GM20000 (cell line): ENCODE measurements at regions not wholly inside any gene's neighbourhood (a gene's known extent, or its start where the extent isn't known, plus 50 kb on each side); places are given as distances from the start of the nearest gene placed in this dataset.

Experiments
- DNase-seq: peaks from one replicate; pipeline ENCODE4 v3.0.0; 2012; ENCODE audit warnings: low spot score
- TF ChIP-seq, protein P1 (sequence below): IDR thresholded peaks from 2 replicates; pipeline ENCODE4 v1.5.1; 2012; ENCODE audit warnings: mild to moderate bottlenecking, control low read depth; ENCODE audit errors: extremely low read depth, missing control alignments

DNA sequence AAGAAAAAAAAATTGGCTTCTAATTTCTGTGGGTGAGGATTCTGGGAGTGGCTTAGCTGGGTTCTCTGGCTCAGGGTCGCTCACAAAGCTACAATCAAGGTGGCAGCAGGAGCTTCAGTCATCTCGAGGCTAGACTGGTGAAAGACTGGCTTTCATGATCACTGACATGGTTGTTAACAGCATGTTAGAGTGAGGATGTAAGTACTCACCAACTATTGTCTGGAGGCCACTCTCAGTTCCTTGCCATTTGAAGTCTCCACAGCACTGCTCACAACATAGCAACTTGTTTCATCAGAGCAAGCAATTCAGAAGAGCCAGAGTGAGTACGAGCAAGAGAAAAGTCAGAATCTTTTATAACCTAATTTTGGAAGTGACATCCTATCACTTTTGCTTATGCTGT, 145.7 kb upstream of the PRSS16 start:
- TF ChIP-seq, protein P1, sequence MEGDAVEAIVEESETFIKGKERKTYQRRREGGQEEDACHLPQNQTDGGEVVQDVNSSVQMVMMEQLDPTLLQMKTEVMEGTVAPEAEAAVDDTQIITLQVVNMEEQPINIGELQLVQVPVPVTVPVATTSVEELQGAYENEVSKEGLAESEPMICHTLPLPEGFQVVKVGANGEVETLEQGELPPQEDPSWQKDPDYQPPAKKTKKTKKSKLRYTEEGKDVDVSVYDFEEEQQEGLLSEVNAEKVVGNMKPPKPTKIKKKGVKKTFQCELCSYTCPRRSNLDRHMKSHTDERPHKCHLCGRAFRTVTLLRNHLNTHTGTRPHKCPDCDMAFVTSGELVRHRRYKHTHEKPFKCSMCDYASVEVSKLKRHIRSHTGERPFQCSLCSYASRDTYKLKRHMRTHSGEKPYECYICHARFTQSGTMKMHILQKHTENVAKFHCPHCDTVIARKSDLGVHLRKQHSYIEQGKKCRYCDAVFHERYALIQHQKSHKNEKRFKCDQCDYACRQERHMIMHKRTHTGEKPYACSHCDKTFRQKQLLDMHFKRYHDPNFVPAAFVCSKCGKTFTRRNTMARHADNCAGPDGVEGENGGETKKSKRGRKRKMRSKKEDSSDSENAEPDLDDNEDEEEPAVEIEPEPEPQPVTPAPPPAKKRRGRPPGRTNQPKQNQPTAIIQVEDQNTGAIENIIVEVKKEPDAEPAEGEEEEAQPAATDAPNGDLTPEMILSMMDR, result no peak
- no peak for DNase-seq

DNA sequence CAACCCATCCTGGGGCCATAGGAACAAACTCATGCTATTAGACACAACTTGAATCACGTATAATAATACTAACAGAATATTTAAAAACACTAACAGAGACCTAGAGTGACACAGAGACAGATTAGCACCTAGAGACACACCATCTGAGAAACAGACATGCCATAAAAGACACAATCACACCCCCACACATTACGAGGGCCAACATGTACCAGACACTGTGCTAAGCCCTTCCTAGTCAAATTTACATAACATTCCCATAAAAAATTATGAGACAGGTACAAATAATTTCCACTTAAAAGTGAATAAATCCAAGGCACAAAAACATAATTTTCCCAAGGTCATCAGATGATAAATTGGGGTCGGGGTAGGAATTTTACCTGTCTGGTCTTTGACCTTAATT, 141.1 kb upstream of the PRSS16 start:
- TF ChIP-seq, protein P1, result no peak
- no peak for DNase-seq

DNA sequence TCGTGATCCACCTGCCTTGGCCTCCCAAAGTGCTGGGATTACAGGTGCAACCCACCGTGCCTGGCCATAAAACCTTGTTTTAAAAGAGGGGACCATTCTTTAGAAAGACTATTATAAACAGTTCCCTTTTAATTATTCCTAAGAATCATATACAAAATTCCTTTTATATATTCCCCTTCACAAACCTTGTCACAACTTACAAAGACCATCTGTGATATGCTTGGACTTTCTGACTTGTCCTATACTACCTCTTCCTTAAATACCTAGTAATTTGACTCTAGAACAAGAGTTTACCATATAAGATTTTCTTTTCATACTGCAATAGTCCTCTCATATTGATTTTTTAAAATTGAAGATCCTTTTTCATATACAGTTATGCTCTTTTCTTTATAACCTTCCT, 135.8 kb upstream of the PRSS16 start:
- TF ChIP-seq, protein P1, result no peak
- DNase-seq, result no peak

DNA sequence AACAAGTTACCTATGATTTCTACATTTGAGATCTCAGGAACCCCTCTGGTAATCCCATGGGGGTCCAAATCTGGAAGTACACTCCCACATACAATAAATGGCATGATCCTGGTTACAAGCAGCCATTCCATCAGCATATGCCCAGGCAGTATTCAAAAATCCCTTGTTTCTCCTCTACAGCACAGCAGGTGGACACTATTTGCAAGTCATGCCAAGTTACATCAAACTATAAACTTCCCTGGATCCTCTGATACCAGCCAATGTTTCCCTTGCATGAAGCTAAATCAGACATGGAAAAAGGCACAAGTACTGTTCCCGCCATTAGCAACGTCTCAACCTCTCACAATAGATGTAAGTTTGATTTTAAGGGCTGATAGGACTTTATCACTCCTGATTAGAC, 134.5 kb upstream of the PRSS16 start:
- DNase-seq, result no peak
- TF ChIP-seq, protein P1, result no peak

DNA sequence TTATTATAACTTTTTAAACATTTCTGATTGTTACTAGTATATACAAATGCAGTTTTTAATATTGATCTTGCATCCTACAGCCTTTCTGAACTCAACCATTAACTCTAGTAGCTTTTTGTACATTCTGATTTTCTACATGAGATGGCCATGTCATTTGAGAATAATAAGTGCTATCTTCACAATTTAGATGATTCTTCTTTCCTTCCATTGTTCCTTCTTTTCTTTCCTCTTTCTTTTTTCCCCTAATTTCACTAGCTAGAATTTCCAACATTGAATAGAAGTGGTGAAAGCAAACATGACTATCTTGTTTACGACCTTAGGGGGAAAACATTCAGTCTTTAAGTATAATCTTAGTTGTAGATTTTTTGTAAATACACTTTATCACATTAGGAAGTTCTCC, 128.2 kb upstream of the PRSS16 start:
- TF ChIP-seq, protein P1, result no peak
- no peak for DNase-seq

DNA sequence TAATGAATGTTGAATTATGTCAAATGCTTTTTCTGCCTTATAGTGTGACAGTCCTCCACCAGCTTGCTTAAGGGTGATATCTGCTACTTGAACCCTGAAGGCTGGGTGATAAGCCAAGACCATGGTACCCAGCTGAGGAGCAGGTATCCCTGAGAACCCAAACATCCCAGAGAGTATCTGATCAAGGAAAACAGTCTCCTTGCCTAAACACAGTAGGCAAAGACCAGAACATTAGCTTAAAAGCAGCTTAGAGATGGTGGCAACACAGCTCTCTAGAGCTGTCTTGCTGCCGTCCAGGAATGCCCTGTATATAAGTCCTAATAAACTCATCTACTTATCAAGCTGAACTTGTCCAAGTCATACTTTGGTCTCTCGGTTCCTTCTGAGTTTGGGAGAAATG, 127.7 kb upstream of the PRSS16 start:
- no peak for DNase-seq
- TF ChIP-seq, protein P1, result no peak

DNA sequence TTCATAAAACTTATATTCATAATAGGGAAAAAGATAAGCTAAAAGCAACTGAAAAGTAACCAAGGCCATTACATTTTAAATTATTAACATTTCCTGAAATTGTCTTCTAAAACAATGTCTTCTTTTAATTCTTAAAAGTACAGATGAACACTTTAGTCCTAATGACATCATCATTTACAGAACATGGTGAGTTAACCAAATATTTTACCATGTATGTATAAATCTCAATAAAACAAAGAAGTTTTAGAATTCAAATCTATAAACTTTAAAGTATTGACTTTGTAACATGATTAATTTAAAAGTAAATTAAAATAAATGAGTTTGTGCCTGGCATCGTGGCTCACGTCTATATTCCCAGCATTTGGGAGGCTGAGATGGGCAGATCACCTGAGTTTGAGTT, 125.9 kb upstream of the PRSS16 start:
- no peak for DNase-seq

More for the DNA sequence above, 125.9 kb upstream of the PRSS16 start:
- TF ChIP-seq, protein P1, result no peak
